ENCODE measurements at regions not wholly inside any gene's neighbourhood (a gene's known extent, or its start where the extent isn't known, plus 50 kb on each side); places are given as distances from the start of the nearest gene placed in this dataset.

- DNase-seq: no peak
These were observed 224.1 kb upstream of the RIOK2 start for GRCh38 chr5:97406946-97407676.

GRCh38 chr5:97408331-97408730, 225.3 kb upstream of the RIOK2 start:
- DNase-seq: no peak

GRCh38 chr5:97412959-97413358, 229.9 kb upstream of the RIOK2 start:
- DNase-seq: no peak

- DNase-seq: no peak
These were observed 234.9 kb upstream of the RIOK2 start for GRCh38 chr5:97417986-97418385.

GRCh38 chr5:97418462-97418861, 235.4 kb upstream of the RIOK2 start:
- no peak for DNase-seq

GRCh38 chr5:97420646-97421045, 237.6 kb upstream of the RIOK2 start:
- DNase-seq: no peak

GRCh38 chr5:97422678-97423077, 239.6 kb upstream of the RIOK2 start:
- no peak for DNase-seq

GRCh38 chr5:97425511-97425910, 242.5 kb upstream of the RIOK2 start:
- DNase-seq: no peak

- DNase-seq: no peak
These were observed 244.2 kb upstream of the RIOK2 start for GRCh38 chr5:97427235-97427634.

- no peak for DNase-seq
These were observed 251.0 kb upstream of the RIOK2 start for GRCh38 chr5:97434021-97434420.

GRCh38 chr5:97436405-97436804, 253.4 kb upstream of the RIOK2 start:
- no peak for DNase-seq

GRCh38 chr5:97443740-97444139, 260.7 kb upstream of the RIOK2 start:
- DNase-seq: no peak

GRCh38 chr5:97449172-97449571, 266.1 kb upstream of the RIOK2 start:
- DNase-seq: no peak

GRCh38 chr5:97452646-97453045, 269.6 kb upstream of the RIOK2 start:
- DNase-seq: no peak

- no peak for DNase-seq
These were observed 270.2 kb upstream of the RIOK2 start for GRCh38 chr5:97453263-97453662.

- no peak for DNase-seq
These were observed 271.0 kb upstream of the RIOK2 start for GRCh38 chr5:97454015-97454414.

- DNase-seq: no peak
These were observed 272.9 kb upstream of the RIOK2 start for GRCh38 chr5:97455996-97456395.

- DNase-seq: no peak
These were observed 275.8 kb upstream of the RIOK2 start for GRCh38 chr5:97458851-97459250.

GRCh38 chr5:97471951-97472350, 288.9 kb upstream of the RIOK2 start:
- DNase-seq: no peak

GRCh38 chr5:97475847-97476246, 292.8 kb upstream of the RIOK2 start:
- DNase-seq: no peak

- no peak for DNase-seq
These were observed 293.9 kb upstream of the RIOK2 start for GRCh38 chr5:97476852-97477534.

- no peak for DNase-seq
These were observed 295.4 kb upstream of the RIOK2 start for GRCh38 chr5:97478483-97478882.

GRCh38 chr5:97480313-97480712, 297.3 kb upstream of the RIOK2 start:
- no peak for DNase-seq

GRCh38 chr5:97488126-97488668, 305.1 kb upstream of the RIOK2 start:
- no peak for DNase-seq
